Liver (tissue), 3 donors: ENCODE measurements at regions not wholly inside any gene's neighbourhood (a gene's known extent, or its start where the extent isn't known, plus 50 kb on each side); places are given as distances from the start of the nearest gene placed in this dataset.

ENCODE experiments used
- EGR1 ChIP-seq, 2 donors: IDR thresholded peaks; 2 replicates each; pipeline ENCODE4 v1.6.1; 2016 to 2018; ENCODE audit warnings: antibody characterized with exemption in 2 of 2, low read depth in 2 of 2
- GABPA ChIP-seq, 2 donors: IDR thresholded peaks in 1 of 2; conservative IDR thresholded peaks in 1 of 2; 2 replicates each; pipeline ENCODE4 v1.6.1; 2016; ENCODE audit warnings: antibody characterized with exemption in 2 of 2, mild to moderate bottlenecking in 1 of 2, moderate library complexity in 1 of 2
- HNF4G ChIP-seq: IDR thresholded peaks from 2 replicates; pipeline ENCODE4 v1.6.1; 2016; ENCODE audit warnings: antibody characterized with exemption
- JUND ChIP-seq, 2 donors: IDR thresholded peaks; 2 replicates each; pipeline ENCODE4 v1.6.1; 2016; ENCODE audit warnings: antibody characterized with exemption in 2 of 2
- SP1 ChIP-seq: IDR thresholded peaks from 2 replicates; pipeline ENCODE4 v1.6.1; 2018; ENCODE audit warnings: antibody characterized with exemption, mild to moderate bottlenecking
- TAF1 ChIP-seq: conservative IDR thresholded peaks from 2 replicates; pipeline ENCODE4 v1.6.1; 2016; ENCODE audit warnings: antibody characterized with exemption, mild to moderate bottlenecking
- TF ChIP-seq, protein P1 (sequence below): IDR thresholded peaks from 2 replicates; pipeline ENCODE4 v1.6.1; 2016; ENCODE audit warnings: antibody characterized with exemption, mild to moderate bottlenecking
- TF ChIP-seq, protein P2 (sequence below): fragments of 150-350 bp; IDR thresholded peaks from 2 replicates; pipeline ENCODE4 v1.5.1; 2017; ENCODE audit warnings: improper control_type of control experiment, low read depth, low read length; ENCODE audit not compliant: missing input control
- TF ChIP-seq, protein P3 (sequence below): IDR thresholded peaks from 2 replicates; pipeline ENCODE4 v1.6.1; 2016; ENCODE audit warnings: antibody characterized with exemption
- donor health status: healthy.
- donor health status: healthy.

DNA sequence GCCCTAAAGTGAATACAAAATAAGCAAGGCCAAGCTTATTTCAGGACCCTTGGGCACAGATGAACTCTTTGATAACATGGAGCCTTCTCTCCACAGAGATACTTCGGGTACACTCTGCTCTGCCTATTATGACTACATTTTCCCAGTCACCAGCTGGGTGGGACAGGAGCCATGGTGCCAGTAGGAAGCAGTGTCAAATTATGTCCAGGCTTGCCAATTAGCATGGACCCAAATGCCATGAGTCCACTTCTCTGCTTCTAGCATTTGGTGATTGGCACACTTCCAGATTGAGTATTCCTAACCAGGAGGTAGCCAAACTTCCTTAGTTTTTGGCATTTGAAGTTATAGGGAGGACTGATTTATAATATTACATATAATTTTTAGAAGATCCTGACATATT is 513.8 kb upstream of the HTR1E start:
- TF ChIP-seq, protein P1, sequence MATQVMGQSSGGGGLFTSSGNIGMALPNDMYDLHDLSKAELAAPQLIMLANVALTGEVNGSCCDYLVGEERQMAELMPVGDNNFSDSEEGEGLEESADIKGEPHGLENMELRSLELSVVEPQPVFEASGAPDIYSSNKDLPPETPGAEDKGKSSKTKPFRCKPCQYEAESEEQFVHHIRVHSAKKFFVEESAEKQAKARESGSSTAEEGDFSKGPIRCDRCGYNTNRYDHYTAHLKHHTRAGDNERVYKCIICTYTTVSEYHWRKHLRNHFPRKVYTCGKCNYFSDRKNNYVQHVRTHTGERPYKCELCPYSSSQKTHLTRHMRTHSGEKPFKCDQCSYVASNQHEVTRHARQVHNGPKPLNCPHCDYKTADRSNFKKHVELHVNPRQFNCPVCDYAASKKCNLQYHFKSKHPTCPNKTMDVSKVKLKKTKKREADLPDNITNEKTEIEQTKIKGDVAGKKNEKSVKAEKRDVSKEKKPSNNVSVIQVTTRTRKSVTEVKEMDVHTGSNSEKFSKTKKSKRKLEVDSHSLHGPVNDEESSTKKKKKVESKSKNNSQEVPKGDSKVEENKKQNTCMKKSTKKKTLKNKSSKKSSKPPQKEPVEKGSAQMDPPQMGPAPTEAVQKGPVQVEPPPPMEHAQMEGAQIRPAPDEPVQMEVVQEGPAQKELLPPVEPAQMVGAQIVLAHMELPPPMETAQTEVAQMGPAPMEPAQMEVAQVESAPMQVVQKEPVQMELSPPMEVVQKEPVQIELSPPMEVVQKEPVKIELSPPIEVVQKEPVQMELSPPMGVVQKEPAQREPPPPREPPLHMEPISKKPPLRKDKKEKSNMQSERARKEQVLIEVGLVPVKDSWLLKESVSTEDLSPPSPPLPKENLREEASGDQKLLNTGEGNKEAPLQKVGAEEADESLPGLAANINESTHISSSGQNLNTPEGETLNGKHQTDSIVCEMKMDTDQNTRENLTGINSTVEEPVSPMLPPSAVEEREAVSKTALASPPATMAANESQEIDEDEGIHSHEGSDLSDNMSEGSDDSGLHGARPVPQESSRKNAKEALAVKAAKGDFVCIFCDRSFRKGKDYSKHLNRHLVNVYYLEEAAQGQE, result no peak
- TF ChIP-seq, protein P2, sequence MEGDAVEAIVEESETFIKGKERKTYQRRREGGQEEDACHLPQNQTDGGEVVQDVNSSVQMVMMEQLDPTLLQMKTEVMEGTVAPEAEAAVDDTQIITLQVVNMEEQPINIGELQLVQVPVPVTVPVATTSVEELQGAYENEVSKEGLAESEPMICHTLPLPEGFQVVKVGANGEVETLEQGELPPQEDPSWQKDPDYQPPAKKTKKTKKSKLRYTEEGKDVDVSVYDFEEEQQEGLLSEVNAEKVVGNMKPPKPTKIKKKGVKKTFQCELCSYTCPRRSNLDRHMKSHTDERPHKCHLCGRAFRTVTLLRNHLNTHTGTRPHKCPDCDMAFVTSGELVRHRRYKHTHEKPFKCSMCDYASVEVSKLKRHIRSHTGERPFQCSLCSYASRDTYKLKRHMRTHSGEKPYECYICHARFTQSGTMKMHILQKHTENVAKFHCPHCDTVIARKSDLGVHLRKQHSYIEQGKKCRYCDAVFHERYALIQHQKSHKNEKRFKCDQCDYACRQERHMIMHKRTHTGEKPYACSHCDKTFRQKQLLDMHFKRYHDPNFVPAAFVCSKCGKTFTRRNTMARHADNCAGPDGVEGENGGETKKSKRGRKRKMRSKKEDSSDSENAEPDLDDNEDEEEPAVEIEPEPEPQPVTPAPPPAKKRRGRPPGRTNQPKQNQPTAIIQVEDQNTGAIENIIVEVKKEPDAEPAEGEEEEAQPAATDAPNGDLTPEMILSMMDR, result no peak
- TF ChIP-seq EGR1 (IDR thresholded peaks at IDR 0.05; ENCODE audit: low read depth in 2 of 2), result no peak
- no peak for TF ChIP-seq HNF4G
- no peak for TF ChIP-seq TAF1
- TF ChIP-seq GABPA (IDR thresholded peaks at IDR 0.05 in 1 of 2, conservative IDR thresholded peaks at IDR 0.05 in 1 of 2), result no peak
- TF ChIP-seq, protein P3, sequence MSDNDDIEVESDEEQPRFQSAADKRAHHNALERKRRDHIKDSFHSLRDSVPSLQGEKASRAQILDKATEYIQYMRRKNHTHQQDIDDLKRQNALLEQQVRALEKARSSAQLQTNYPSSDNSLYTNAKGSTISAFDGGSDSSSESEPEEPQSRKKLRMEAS, result no peak
- TF ChIP-seq JUND (IDR thresholded peaks at IDR 0.05), result no peak
- TF ChIP-seq SP1, result no peak
